ENCODE measurements at regions not wholly inside any gene's neighbourhood (a gene's known extent, or its start where the extent isn't known, plus 50 kb on each side); places are given as distances from the start of the nearest gene placed in this dataset.

GRCh38 chr13:99671746-99672145 lies 170.5 kb downstream of the TM9SF2 start:
- TF ChIP-seq CTCF (IDR thresholded peaks at IDR 0.05) (no peak), POLR2A (IDR thresholded peaks at IDR 0.05) (no peak)

Measured in Peyer's patch (tissue), 4 donors.